A549 (cell line): ENCODE measurements at regions not wholly inside any gene's neighbourhood (a gene's known extent, or its start where the extent isn't known, plus 50 kb on each side); places are given as distances from the start of the nearest gene placed in this dataset.

ENCODE experiments used
- ATAC-seq, 2 experiments: fragments of 200-7000 bp in 1 of 2; fragments of >200 bp in 1 of 2; cut with Nextera tagmentation in 1 of 2; cut with Tn5 transposase in 1 of 2; 3 replicates each; pipeline versions ENCODE4 v1.8.0 to v1.9.1; 2018 to 2020; ENCODE audit warnings: mild to moderate bottlenecking in 1 of 2, moderate library complexity in 1 of 2
- CTCF ChIA-PET: fragments of 300-600 bp; sonication (Branson Sonifier 250); formaldehyde crosslinking; extraction: SDS; loops from one replicate; lab custom pipeline; 2021; ENCODE audit warnings: antibody characterized with exemption, inconsistent platforms; lab: Yijun Ruan, JAX
- POLR2A ChIA-PET: fragments of 350-600 bp; formaldehyde crosslinking; extraction: SDS; loops from one replicate; lab custom pipeline; 2021; ENCODE audit warnings: antibody characterized with exemption, inconsistent platforms; lab: Yijun Ruan, JAX
- DNase-seq, 2 experiments: peaks; one replicate each; pipeline versions ENCODE4 v3.0.0 to v3.0.0-alpha.2; 2011 to 2016; ENCODE audit warnings: low read depth in 1 of 2, low spot score in 1 of 2
- FAIRE-seq: peaks from 2 replicates; lab custom pipeline; 2011; peaks lifted over from hg19 to GRCh38; lab: Jason Lieb, UNC
- H3K27ac ChIP-seq, 2 experiments: fragments of >200 bp; sonication (Bioruptor Twin); formaldehyde crosslinking; 3 replicates each; pipeline ENCODE4 v1.5.1; 2016 to 2017
- H3K4me1 ChIP-seq: fragments of >200 bp; sonication (Bioruptor Twin); formaldehyde crosslinking; 3 replicates; pipeline ENCODE4 v1.6.1; 2016
- H3K4me2 ChIP-seq: fragments of >200 bp; sonication (Bioruptor Twin); formaldehyde crosslinking; 3 replicates; pipeline ENCODE4 v1.6.1; 2016
- H3K4me3 ChIP-seq: fragments of >200 bp; sonication (Bioruptor Twin); formaldehyde crosslinking; 3 replicates; pipeline ENCODE4 v1.5.1; 2016
- H3K9me3 ChIP-seq: fragments of >200 bp; sonication (Bioruptor Twin); formaldehyde crosslinking; 3 replicates; pipeline ENCODE4 v1.6.1; 2016
- ATOH8 ChIP-seq: fragments of 250-450 bp; sonication (Bioruptor Pico); IDR thresholded peaks from 2 replicates; pipeline ENCODE4 v1.5.0; 2020; ENCODE audit warnings: low read depth, mild to moderate bottlenecking, moderate library complexity
- CBX2 ChIP-seq: fragments of 200-600 bp; sonication (generic); IDR thresholded peaks from 2 replicates; pipeline ENCODE4 v1.6.1; 2016; ENCODE audit warnings: low read depth, mild to moderate bottlenecking, borderline replicate concordance
- CBX8 ChIP-seq: fragments of 200-600 bp; sonication (generic); IDR thresholded peaks from 2 replicates; pipeline ENCODE4 v1.6.1; 2016
- CEBPB ChIP-seq, 2 experiments: fragments of >200 bp in 1 of 2; sonication (Bioruptor Twin) in 1 of 2; formaldehyde crosslinking in 1 of 2; IDR thresholded peaks; 2 replicates each; pipeline ENCODE4 v1.6.1; 2012 to 2016
- CHD2 ChIP-seq: fragments of 150-350 bp; IDR thresholded peaks from 2 replicates; pipeline ENCODE4 v1.6.1; 2014; ENCODE audit warnings: low read length; ENCODE audit not compliant: partially characterized antibody
- E2F6 ChIP-seq: IDR thresholded peaks from 2 replicates; pipeline ENCODE4 v1.6.1; 2012; ENCODE audit warnings: low read depth, borderline replicate concordance
- EHF ChIP-seq: fragments of 250-450 bp; sonication (Bioruptor Pico); IDR thresholded peaks from 2 replicates; pipeline ENCODE4 v1.5.0; 2020; ENCODE audit warnings: mild to moderate bottlenecking
- ELK1 ChIP-seq: fragments of 150-350 bp; IDR thresholded peaks from 2 replicates; pipeline ENCODE4 v1.6.1; 2014; ENCODE audit warnings: low read depth, mild to moderate bottlenecking, low read length
- EP300 ChIP-seq, 2 experiments: fragments of >200 bp; sonication (Bioruptor Twin); formaldehyde crosslinking; IDR thresholded peaks; 2 replicates in 1 of 2; 3 replicates in 1 of 2; pipeline ENCODE4 v1.6.1; 2016 to 2017
- ESRRA ChIP-seq: fragments of 150-350 bp; IDR thresholded peaks from 2 replicates; pipeline ENCODE4 v1.6.1; 2014; ENCODE audit warnings: mild to moderate bottlenecking, low read length, borderline replicate concordance
- FOSL2 ChIP-seq, 2 experiments: fragments of 450-650 bp in 1 of 2; fragments of >200 bp in 1 of 2; sonication (Bioruptor Twin) in 1 of 2; formaldehyde crosslinking; IDR thresholded peaks; 2 replicates each; pipeline versions ENCODE4 v1.5.0 to v1.6.1; 2016 to 2020; ENCODE audit warnings: mild to moderate bottlenecking in 1 of 2, moderate library complexity in 1 of 2
- GATA3 ChIP-seq: IDR thresholded peaks from 2 replicates; pipeline ENCODE4 v1.6.1; 2012; ENCODE audit warnings: borderline replicate concordance
- HOXB5 ChIP-seq: fragments of 250-450 bp; sonication (Bioruptor Pico); IDR thresholded peaks from 2 replicates; pipeline ENCODE4 v1.5.0; 2020; ENCODE audit warnings: mild to moderate bottlenecking, moderate library complexity
- JUN ChIP-seq, 2 experiments: fragments of >200 bp; sonication (Bioruptor Twin); formaldehyde crosslinking; IDR thresholded peaks; 2 replicates in 1 of 2; 3 replicates in 1 of 2; pipeline ENCODE4 v1.6.1; 2016 to 2017
- KDM1A ChIP-seq: fragments of 200-600 bp; sonication (generic); IDR thresholded peaks from 2 replicates; pipeline ENCODE4 v1.6.1; 2016; ENCODE audit warnings: low read depth, mild to moderate bottlenecking
- KDM5A ChIP-seq: fragments of 200-600 bp; sonication (generic); IDR thresholded peaks from 2 replicates; pipeline ENCODE4 v1.6.1; 2016; ENCODE audit warnings: antibody characterized with exemption, mild to moderate bottlenecking
- MAX ChIP-seq: IDR thresholded peaks from 2 replicates; pipeline ENCODE4 v1.6.1; 2012
- NFE2L2 ChIP-seq: fragments of 150-350 bp; conservative IDR thresholded peaks from 2 replicates; pipeline ENCODE4 v1.6.1; 2014; ENCODE audit warnings: low read length
- NPAS2 ChIP-seq: fragments of 250-450 bp; sonication (Bioruptor Pico); IDR thresholded peaks from 2 replicates; pipeline ENCODE4 v1.8.0; 2022; ENCODE audit warnings: mild to moderate bottlenecking, moderate library complexity, borderline replicate concordance
- NR3C1 ChIP-seq: fragments of >200 bp; sonication (Bioruptor Twin); formaldehyde crosslinking; IDR thresholded peaks from 3 replicates; pipeline ENCODE4 v1.6.1; 2017
- POLR2AphosphoS2 ChIP-seq: conservative IDR thresholded peaks from 2 replicates; pipeline ENCODE4 v1.6.1; 2012; ENCODE audit warnings: low read length, improper control_type of control experiment, inconsistent platforms
- RCOR1 ChIP-seq: fragments of 150-350 bp; IDR thresholded peaks from 2 replicates; pipeline ENCODE4 v1.6.1; 2014; ENCODE audit warnings: antibody characterized with exemption, low read length, low read depth
- REST ChIP-seq: fragments of 200-600 bp; sonication (generic); IDR thresholded peaks from 2 replicates; pipeline ENCODE4 v1.6.1; 2016; ENCODE audit warnings: antibody characterized with exemption, mild to moderate bottlenecking, moderate library complexity
- RFX5 ChIP-seq: fragments of 450-650 bp; IDR thresholded peaks from 2 replicates; pipeline ENCODE4 v1.7.1; 2014; ENCODE audit warnings: antibody characterized with exemption, mild to moderate bottlenecking, moderate library complexity
- TP53 ChIP-seq: fragments of 250-450 bp; sonication (Bioruptor Pico); IDR thresholded peaks from 2 replicates; pipeline ENCODE4 v1.5.0; 2021; ENCODE audit warnings: mild to moderate bottlenecking, moderate library complexity
- ZSCAN20 ChIP-seq: fragments of 250-450 bp; sonication (Bioruptor Pico); IDR thresholded peaks from 2 replicates; pipeline ENCODE4 v1.8.0; 2022; ENCODE audit warnings: mild to moderate bottlenecking, moderate library complexity
- WGBS: methylation state at CpG from one replicate; pipeline ENCODE4 v1.1.6; 2017; ENCODE audit errors: missing lambda C conversion rate; 5-methylcytosine and 5-hydroxymethylcytosine counted together

GRCh38 chr4:18923496-18924161 lies 902.1 kb upstream of the LCORL start:
- no peaks in the 10 kb centered on the region for H3K9me3 ChIP-seq
- no peak overlapping the region for H3K27ac ChIP-seq
- no peak overlapping the region for H3K4me2 ChIP-seq
- no peak overlapping the region for H3K4me3 ChIP-seq
- POLR2A ChIA-PET, result no interaction called here
- FAIRE-seq, result no peak
- no peak for DNase-seq
- ATAC-seq, result no peak
- WGBS, result 0% methylated on average over 1 of the region's 1 CpG
- CTCF ChIA-PET, result no interaction called here
- TF ChIP-seq CBX8 (no peak), KDM1A (no peak), NR3C1 (no peak), ZSCAN20 (no peak), NFE2L2 (no peak), RCOR1 (no peak), ESRRA (no peak), FOSL2 (IDR thresholded peaks at IDR 0.05) (no peak), FOSL2 (CRISPR knock-in tag; IDR thresholded peaks at IDR 0.05) (no peak), CEBPB (IDR thresholded peaks at IDR 0.05) (no peak), CBX2 (no peak), GATA3 (no peak), NPAS2 (no peak), TP53 (CRISPR knock-in tag) (no peak), E2F6 (no peak), MAX (no peak), EP300 (IDR thresholded peaks at IDR 0.05) (no peak), HOXB5 (CRISPR knock-in tag) (no peak)
- H3K4me1 ChIP-seq, result no peaks in the 10 kb centered on the region

- no peak for DNase-seq
- no peak overlapping the region for H3K27ac ChIP-seq
- FAIRE-seq, result no peak
- ATAC-seq, result no peak
- no peak overlapping the region for H3K4me3 ChIP-seq
- H3K4me1 ChIP-seq, result no peaks in the 10 kb centered on the region
- no peak overlapping the region for H3K4me2 ChIP-seq
- ChIA-PET CTCF (no interaction called here), POLR2A (no interaction called here)
- no peaks in the 10 kb centered on the region for H3K9me3 ChIP-seq
- no peak for TF ChIP-seq KDM5A
- no peak for TF ChIP-seq CBX2
- no peak for TF ChIP-seq GATA3
- no peak for TF ChIP-seq ELK1
- TF ChIP-seq REST, result no peak
- no peak for TF ChIP-seq ATOH8 (CRISPR knock-in tag)
- TF ChIP-seq JUN (IDR thresholded peaks at IDR 0.05), result no peak
- TF ChIP-seq EHF (CRISPR knock-in tag), result no peak
- TF ChIP-seq POLR2AphosphoS2, result no peak
- TF ChIP-seq CHD2, result no peak
- TF ChIP-seq RFX5, result no peak
- no peak for TF ChIP-seq NFE2L2
Measured at GRCh38 chr4:18917689-18918088, 896.1 kb upstream of the LCORL start.
